Ureter (tissue), 1 donor: ENCODE measurements at regions not wholly inside any gene's neighbourhood (a gene's known extent, or its start where the extent isn't known, plus 50 kb on each side); places are given as distances from the start of the nearest gene placed in this dataset.
"Not testable (repeated sequence)": the region's sequence is repeated elsewhere in the genome, so short reads cannot be mapped to it uniquely, and the experiment has no call there.

Experiments used
- DNase-seq: peaks from one replicate; pipeline ENCODE4 v3.0.0-alpha.2; 2020; ENCODE audit warnings: low spot score
- donor health status: DM: yes; HTN: yes; CAD: no.

- no peak for DNase-seq
Observed at GRCh38 chr2:37569986-37570679, 101.3 kb downstream of the CDC42EP3 start.

- DNase-seq: no peak
Observed at GRCh38 chr2:37570773-37571586, 100.5 kb downstream of the CDC42EP3 start.

- DNase-seq: no peak
Observed at GRCh38 chr2:37571587-37572136, 99.8 kb downstream of the CDC42EP3 start.

- DNase-seq: no peak
Observed at GRCh38 chr2:37573451-37574388, 97.7 kb downstream of the CDC42EP3 start.

GRCh38 chr2:37575780-37576179, 95.7 kb downstream of the CDC42EP3 start:
- DNase-seq: no peak

- not testable (repeated sequence) for DNase-seq
Observed at GRCh38 chr2:37576194-37576593, 95.2 kb downstream of the CDC42EP3 start.

- no peak for DNase-seq
Observed at GRCh38 chr2:37576831-37577230, 94.6 kb downstream of the CDC42EP3 start.

GRCh38 chr2:37579192-37579713, 92.2 kb downstream of the CDC42EP3 start:
- no peak for DNase-seq

GRCh38 chr2:37579949-37580348, 91.5 kb downstream of the CDC42EP3 start:
- DNase-seq: not testable (repeated sequence)

GRCh38 chr2:37581433-37581832, 90.0 kb downstream of the CDC42EP3 start:
- DNase-seq: no peak

GRCh38 chr2:37582481-37583220, 88.8 kb downstream of the CDC42EP3 start:
- DNase-seq: no peak

- no peak for DNase-seq
Observed at GRCh38 chr2:37583402-37583801, 88.0 kb downstream of the CDC42EP3 start.

GRCh38 chr2:37583867-37584266, 87.6 kb downstream of the CDC42EP3 start:
- DNase-seq: no peak

- no peak for DNase-seq
Observed at GRCh38 chr2:37585295-37585908, 86.0 kb downstream of the CDC42EP3 start.

- peak; percentile 70 for DNase-seq
Observed at GRCh38 chr2:37585982-37586621, 85.3 kb downstream of the CDC42EP3 start.

GRCh38 chr2:37586663-37587317, 84.7 kb downstream of the CDC42EP3 start:
- DNase-seq: no peak

- no peak for DNase-seq
Observed at GRCh38 chr2:37587817-37588216, 83.6 kb downstream of the CDC42EP3 start.

GRCh38 chr2:37588316-37588777, 83.1 kb downstream of the CDC42EP3 start:
- DNase-seq: no peak

- DNase-seq: no peak
Observed at GRCh38 chr2:37589298-37589697, 82.1 kb downstream of the CDC42EP3 start.
